H9 (cell line): ENCODE measurements at regions not wholly inside any gene's neighbourhood (a gene's known extent, or its start where the extent isn't known, plus 50 kb on each side); places are given as distances from the start of the nearest gene placed in this dataset.

Source experiments
- DNase-seq: peaks from one replicate; pipeline ENCODE4 v3.0.0-alpha.2; 2017
- H2AFZ ChIP-seq: one replicate; pipeline ENCODE4 v1.6.1; 2013; ENCODE audit warnings: mild to moderate bottlenecking, low read length, control low read depth, moderate library complexity
- H2AK5ac ChIP-seq: 2 replicates; pipeline ENCODE4 v1.6.1; 2013; ENCODE audit warnings: low read length, control low read depth, mixed read lengths; ENCODE audit not compliant: insufficient read length
- H2BK120ac ChIP-seq: one replicate; pipeline ENCODE4 v1.6.1; 2013; ENCODE audit warnings: low read depth, mild to moderate bottlenecking, low read length, control low read depth, inconsistent platforms; ENCODE audit not compliant: poor library complexity, severe bottlenecking
- H2BK12ac ChIP-seq: 2 replicates; pipeline ENCODE4 v1.6.1; 2013; ENCODE audit warnings: low read length, control low read depth, mixed read lengths, low read depth; ENCODE audit not compliant: insufficient read length
- H2BK15ac ChIP-seq: 2 replicates; pipeline ENCODE4 v1.6.1; 2013; ENCODE audit warnings: low read depth, low read length, control low read depth
- H2BK20ac ChIP-seq: one replicate; pipeline ENCODE4 v1.6.1; 2013; ENCODE audit warnings: low read depth, mild to moderate bottlenecking, low read length, control low read depth, inconsistent platforms; ENCODE audit not compliant: poor library complexity, severe bottlenecking
- H2BK5ac ChIP-seq: 2 replicates; pipeline ENCODE4 v1.6.1; 2013; ENCODE audit warnings: low read length, control low read depth, mixed read lengths; ENCODE audit not compliant: insufficient read length
- H3K14ac ChIP-seq: 2 replicates; pipeline ENCODE4 v1.6.1; 2013; ENCODE audit warnings: low read length, control low read depth; ENCODE audit not compliant: insufficient read depth
- H3K18ac ChIP-seq: 2 replicates; pipeline ENCODE4 v1.6.1; 2013; ENCODE audit warnings: low read depth, mild to moderate bottlenecking, mixed read lengths, low read length, control low read depth; ENCODE audit not compliant: insufficient read length
- H3K23ac ChIP-seq: 2 replicates; pipeline ENCODE4 v1.6.1; 2013; ENCODE audit warnings: low read length, control low read depth, mixed read lengths, low read depth; ENCODE audit not compliant: insufficient read length
- H3K23me2 ChIP-seq: 2 replicates; pipeline ENCODE4 v1.6.1; 2013; ENCODE audit warnings: low read depth, mild to moderate bottlenecking, mixed read lengths, low read length, control low read depth; ENCODE audit not compliant: insufficient read length, poor library complexity, severe bottlenecking
- H3K27ac ChIP-seq: 2 replicates; pipeline ENCODE4 v1.5.1; 2013; ENCODE audit warnings: low read length, control low read depth, mixed read lengths, low read depth; ENCODE audit not compliant: insufficient read length
- H3K27me3 ChIP-seq: 2 replicates; pipeline ENCODE4 v1.6.1; 2013; ENCODE audit warnings: low read length, control low read depth, inconsistent platforms; ENCODE audit not compliant: insufficient read depth
- H3K4ac ChIP-seq: 2 replicates; pipeline ENCODE4 v1.6.1; 2013; ENCODE audit warnings: low read depth, mild to moderate bottlenecking, control low read depth, inconsistent platforms, low read length, moderate library complexity
- H3K4me1 ChIP-seq: 2 replicates; pipeline ENCODE4 v1.6.1; 2013; ENCODE audit warnings: low read length, control low read depth, inconsistent platforms; ENCODE audit not compliant: insufficient read depth
- H3K4me2 ChIP-seq: 2 replicates; pipeline ENCODE4 v1.6.1; 2013; ENCODE audit warnings: low read length, control low read depth, mixed read lengths; ENCODE audit not compliant: insufficient read length, insufficient read depth
- H3K56ac ChIP-seq: 2 replicates; pipeline ENCODE4 v1.6.1; 2013; ENCODE audit warnings: low read depth, mild to moderate bottlenecking, mixed read lengths, low read length, control low read depth; ENCODE audit not compliant: insufficient read length
- H3K79me1 ChIP-seq: 2 replicates; pipeline ENCODE4 v1.6.1; 2013; ENCODE audit warnings: low read depth, mild to moderate bottlenecking, moderate library complexity, low read length, control low read depth, inconsistent platforms; ENCODE audit not compliant: insufficient read depth, poor library complexity, severe bottlenecking
- H3K79me2 ChIP-seq: 2 replicates; pipeline ENCODE4 v1.6.1; 2013; ENCODE audit warnings: low read length, control low read depth, inconsistent platforms; ENCODE audit not compliant: insufficient read depth
- H3K9ac ChIP-seq: 2 replicates; pipeline ENCODE4 v1.6.1; 2013; ENCODE audit warnings: low read length, control low read depth, mixed read lengths; ENCODE audit not compliant: insufficient read length; ENCODE audit errors: extremely low read depth
- H3K9me3 ChIP-seq: one replicate; pipeline ENCODE4 v1.6.1; 2013; ENCODE audit warnings: low read depth, low read length, inconsistent platforms; ENCODE audit not compliant: control insufficient read depth
- H3T11ph ChIP-seq: one replicate; pipeline ENCODE4 v1.6.1; 2013; ENCODE audit warnings: mild to moderate bottlenecking, low read length, control low read depth, inconsistent platforms
- H4K20me1 ChIP-seq: one replicate; pipeline ENCODE4 v1.6.1; 2013; ENCODE audit not compliant: control insufficient read depth, insufficient read length, insufficient read depth
- H4K5ac ChIP-seq: 2 replicates; pipeline ENCODE4 v1.6.1; 2013; ENCODE audit warnings: low read depth, mild to moderate bottlenecking, mixed read lengths, low read length, control low read depth; ENCODE audit not compliant: insufficient read length
- H4K8ac ChIP-seq: replicated peaks from 2 replicates; pipeline ENCODE4 v1.6.1; 2013; ENCODE audit warnings: low read length, control low read depth, mixed read lengths, low read depth; ENCODE audit not compliant: insufficient read length
- H4K91ac ChIP-seq: 2 replicates; pipeline ENCODE4 v1.6.1; 2013; ENCODE audit warnings: low read depth, mild to moderate bottlenecking, moderate library complexity, mixed read lengths, low read length, control low read depth; ENCODE audit not compliant: insufficient read length
- H3K27ac Mint-ChIP-seq, 3 experiments: 2 replicates in 2 of 3; 3 replicates in 1 of 3; pipeline ENCODE4 v1.8.0; 2020 to 2021; ENCODE audit warnings: mixed read lengths in 3 of 3, mild to moderate bottlenecking in 1 of 3, moderate library complexity in 1 of 3
- H3K27me3 Mint-ChIP-seq: 2 replicates; pipeline ENCODE4 v1.8.0; 2021; ENCODE audit warnings: low read depth, mild to moderate bottlenecking, moderate library complexity, mixed read lengths
- H3K36me3 Mint-ChIP-seq, 3 experiments: 2 replicates in 2 of 3; 3 replicates in 1 of 3; pipeline ENCODE4 v1.8.0; 2020 to 2021; ENCODE audit warnings: low read depth in 3 of 3, mixed read lengths in 3 of 3; ENCODE audit not compliant: insufficient read depth in 1 of 3
- H3K4me1 Mint-ChIP-seq, 2 experiments: 2 replicates each; pipeline ENCODE4 v1.8.0; 2020; ENCODE audit warnings: mixed read lengths in 2 of 2
- H3K4me3 Mint-ChIP-seq, 2 experiments: 2 replicates in 1 of 2; 3 replicates in 1 of 2; pipeline ENCODE4 v1.8.0; 2020 to 2021; ENCODE audit warnings: mild to moderate bottlenecking in 2 of 2, mixed read lengths in 2 of 2, moderate library complexity in 1 of 2
- H3K9me3 Mint-ChIP-seq, 2 experiments: 2 replicates in 1 of 2; 3 replicates in 1 of 2; pipeline ENCODE4 v1.8.0; 2020; ENCODE audit warnings: mild to moderate bottlenecking in 2 of 2, mixed read lengths in 2 of 2, moderate library complexity in 1 of 2
- CTCF ChIP-seq: fragments of 200-600 bp; sonication (generic); conservative IDR thresholded peaks from 3 replicates; pipeline ENCODE4 v1.8.0; 2021; ENCODE audit warnings: antibody characterized with exemption, mild to moderate bottlenecking
- WGBS: extraction: QIAGEN DNeasy Blood & Tissue Kit; methylation state at CpG from one replicate; pipeline ENCODE4 v1.1.7; 2013; ENCODE audit warnings: missing lambda C conversion rate, low lambda C conversion rate, mixed read lengths; ENCODE audit not compliant: insufficient read length; ENCODE audit errors: extremely low coverage; 5-methylcytosine and 5-hydroxymethylcytosine counted together

GRCh38 chr5:175816348-175816747, 55.0 kb upstream of the CPLX2 start:
- no peak overlapping the region for H2BK120ac ChIP-seq
- no peak overlapping the region for H3K27ac ChIP-seq
- no peak overlapping the region for H3K18ac ChIP-seq
- no peaks in the 10 kb centered on the region for H3K9me3 ChIP-seq
- H3K23ac ChIP-seq = no peak overlapping the region
- Mint-ChIP-seq H3K36me3 (peaks cover 0 to 2% (median 0%) of the 10 kb centered on the region in 3 experiments; a peak in 1 of 7 replicates), H3K27ac (no peak overlapping the region), H3K27me3 (peaks cover 9% of the 10 kb centered on the region), H3K4me1 (peaks cover 16 to 31% of the 10 kb centered on the region in 2 experiments), H3K4me3 (no peak overlapping the region), H3K9me3 (no peaks in the 10 kb centered on the region)
- no peak overlapping the region for H4K8ac ChIP-seq
- H3K27me3 ChIP-seq = no peaks in the 10 kb centered on the region
- no peak overlapping the region for H2BK20ac ChIP-seq
- WGBS = no CpG with 5 or more reads among the region's 10 CpGs
- DNase-seq = no peak
- H3T11ph ChIP-seq = no peak overlapping the region
- H3K4me2 ChIP-seq = no peak overlapping the region
- H2BK15ac ChIP-seq = no peak overlapping the region
- H3K14ac ChIP-seq = no peak overlapping the region
- TF ChIP-seq CTCF = no peak
- no peak overlapping the region for H2BK5ac ChIP-seq
- H4K20me1 ChIP-seq = no peaks in the 10 kb centered on the region
- H4K5ac ChIP-seq = no peak overlapping the region
- no peaks in the 10 kb centered on the region for H3K23me2 ChIP-seq
- no peak overlapping the region for H3K4ac ChIP-seq
- H4K91ac ChIP-seq = no peak overlapping the region
- H3K4me1 ChIP-seq = no peaks in the 10 kb centered on the region
- no peak overlapping the region for H2BK12ac ChIP-seq
- H2AK5ac ChIP-seq = no peak overlapping the region
- no peaks in the 10 kb centered on the region; the same call in 1 of the 2 replicates for H3K79me2 ChIP-seq
- no peaks in the 10 kb centered on the region for H3K79me1 ChIP-seq
- H3K9ac ChIP-seq = no peak overlapping the region
- no peak overlapping the region for H3K56ac ChIP-seq
- no peak overlapping the region for H2AFZ ChIP-seq
